Progenitor cell of endocrine pancreas (in vitro differentiated cells): ENCODE measurements at regions not wholly inside any gene's neighbourhood (a gene's known extent, or its start where the extent isn't known, plus 50 kb on each side); places are given as distances from the start of the nearest gene placed in this dataset.
"Not testable (repeated sequence)": the region's sequence is repeated elsewhere in the genome, so short reads cannot be mapped to it uniquely, and the experiment has no call there.

Source experiments
- DNase-seq: peaks from one replicate; pipeline ENCODE4 v3.0.0; 2021; ENCODE audit warnings: low spot score; ENCODE audit not compliant: unreplicated experiment
- H3K27ac Mint-ChIP-seq: 2 replicates; pipeline ENCODE4 v1.8.0; 2021; ENCODE audit warnings: mild to moderate bottlenecking, moderate library complexity, mixed read lengths
- H3K27me3 Mint-ChIP-seq: 2 replicates; pipeline ENCODE4 v1.8.0; 2021; ENCODE audit warnings: mixed read lengths
- H3K36me3 Mint-ChIP-seq: 2 replicates; pipeline ENCODE4 v1.8.0; 2022; ENCODE audit warnings: mixed read lengths; ENCODE audit not compliant: insufficient read depth
- H3K4me1 Mint-ChIP-seq: 2 replicates; pipeline ENCODE4 v1.8.0; 2021; ENCODE audit warnings: low read depth, mixed read lengths
- H3K4me3 Mint-ChIP-seq: 2 replicates; pipeline ENCODE4 v1.8.0; 2021; ENCODE audit warnings: low read depth, mild to moderate bottlenecking, moderate library complexity, mixed read lengths
- H3K9me3 Mint-ChIP-seq: 2 replicates; pipeline ENCODE4 v1.8.0; 2021; ENCODE audit warnings: low read depth, mixed read lengths
- TF ChIP-seq, protein P1 (sequence below): fragments of 200-600 bp; sonication (generic); IDR thresholded peaks from one replicate; pipeline ENCODE4 v1.5.0; 2021; ENCODE audit warnings: antibody characterized with exemption, mild to moderate bottlenecking; ENCODE audit not compliant: unreplicated experiment

DNA sequence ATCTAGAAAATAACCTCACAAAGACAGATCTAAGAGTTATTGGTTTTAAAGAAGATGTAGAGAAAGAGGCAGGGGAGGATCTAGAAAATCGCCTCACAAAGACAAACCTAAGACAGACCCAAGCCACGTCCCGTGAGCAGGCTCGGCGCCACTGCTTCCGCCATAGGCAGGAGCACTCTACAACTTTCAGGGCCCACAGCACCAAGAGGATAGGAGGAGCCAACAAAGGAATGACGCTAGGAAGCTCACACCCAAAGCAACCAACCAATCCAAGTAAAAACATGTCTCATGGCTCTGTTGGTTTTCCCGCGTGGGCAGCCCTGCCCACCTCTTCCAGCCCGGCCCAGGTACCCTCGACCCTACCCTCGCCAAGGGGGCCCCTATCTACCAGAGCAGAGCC, 4167.4 kb upstream of the OR11H1 start:
- no peak for DNase-seq
- Mint-ChIP-seq H3K4me3 (no peak overlapping the region), H3K36me3 (peaks cover 4% of the 10 kb centered on the region), H3K9me3 (peaks cover 71% of the 10 kb centered on the region), H3K4me1 (no peaks in the 10 kb centered on the region), H3K27me3 (no peaks in the 10 kb centered on the region), H3K27ac (no peak overlapping the region)
- TF ChIP-seq, protein P1, sequence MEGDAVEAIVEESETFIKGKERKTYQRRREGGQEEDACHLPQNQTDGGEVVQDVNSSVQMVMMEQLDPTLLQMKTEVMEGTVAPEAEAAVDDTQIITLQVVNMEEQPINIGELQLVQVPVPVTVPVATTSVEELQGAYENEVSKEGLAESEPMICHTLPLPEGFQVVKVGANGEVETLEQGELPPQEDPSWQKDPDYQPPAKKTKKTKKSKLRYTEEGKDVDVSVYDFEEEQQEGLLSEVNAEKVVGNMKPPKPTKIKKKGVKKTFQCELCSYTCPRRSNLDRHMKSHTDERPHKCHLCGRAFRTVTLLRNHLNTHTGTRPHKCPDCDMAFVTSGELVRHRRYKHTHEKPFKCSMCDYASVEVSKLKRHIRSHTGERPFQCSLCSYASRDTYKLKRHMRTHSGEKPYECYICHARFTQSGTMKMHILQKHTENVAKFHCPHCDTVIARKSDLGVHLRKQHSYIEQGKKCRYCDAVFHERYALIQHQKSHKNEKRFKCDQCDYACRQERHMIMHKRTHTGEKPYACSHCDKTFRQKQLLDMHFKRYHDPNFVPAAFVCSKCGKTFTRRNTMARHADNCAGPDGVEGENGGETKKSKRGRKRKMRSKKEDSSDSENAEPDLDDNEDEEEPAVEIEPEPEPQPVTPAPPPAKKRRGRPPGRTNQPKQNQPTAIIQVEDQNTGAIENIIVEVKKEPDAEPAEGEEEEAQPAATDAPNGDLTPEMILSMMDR: no peak

DNA sequence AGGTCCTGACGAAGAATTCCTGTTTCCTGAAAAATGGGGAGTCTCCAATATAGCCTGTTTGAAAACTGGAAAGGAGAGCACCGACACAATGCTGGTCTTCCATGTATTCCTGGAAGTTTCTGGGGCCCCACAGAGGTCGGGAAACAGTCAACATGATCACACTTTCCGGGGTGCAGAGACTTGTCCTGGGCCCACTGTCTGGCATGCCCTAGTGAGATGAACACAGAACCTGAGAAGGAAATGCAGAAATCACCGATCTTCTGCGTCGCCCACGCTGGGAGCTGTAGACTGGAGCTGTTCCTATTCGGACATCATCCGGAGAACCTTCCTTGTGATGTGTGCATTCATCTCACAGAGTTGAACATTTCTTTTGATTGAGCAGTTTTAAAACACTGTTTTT, 4166.5 kb upstream of the OR11H1 start:
- peaks cover 74% of the 10 kb centered on the region for H3K9me3 Mint-ChIP-seq
- not testable (repeated sequence) for H3K27me3 Mint-ChIP-seq, H3K4me1 Mint-ChIP-seq, H3K4me3 Mint-ChIP-seq, H3K36me3 Mint-ChIP-seq, DNase-seq, H3K27ac Mint-ChIP-seq

DNA sequence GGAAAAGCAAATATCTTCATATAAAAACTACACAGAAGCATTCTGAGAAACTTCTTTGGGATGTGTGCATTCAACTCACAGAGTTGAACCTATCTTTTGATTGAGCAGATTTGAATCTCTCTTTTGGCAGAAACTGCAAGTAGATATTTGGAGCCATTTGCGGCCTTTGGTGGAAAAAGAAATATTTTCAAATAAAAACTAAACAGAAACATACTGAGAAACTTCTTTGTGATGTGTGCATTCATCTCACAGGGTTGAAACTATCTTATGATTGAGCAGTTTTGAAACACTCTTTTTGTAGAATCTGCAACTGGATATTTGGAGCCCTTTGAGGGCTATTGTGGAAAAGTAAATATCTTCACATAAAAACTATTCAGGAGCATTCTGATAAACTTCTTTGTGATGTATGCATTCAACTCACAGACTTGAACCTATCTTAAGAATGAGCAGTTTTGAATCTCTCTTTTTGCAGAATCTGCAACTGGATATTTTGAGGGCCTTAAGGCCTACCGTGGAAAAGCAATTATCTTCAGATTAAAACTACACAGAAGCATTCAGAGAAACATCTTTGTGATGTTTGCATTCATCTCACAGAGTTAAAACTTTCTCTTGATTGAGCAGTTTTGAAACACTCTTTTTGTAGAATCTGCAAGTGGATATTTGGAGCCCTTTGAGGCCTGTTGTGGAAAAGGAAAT, 4158.2 kb upstream of the OR11H1 start:
- not testable (repeated sequence) for H3K27ac Mint-ChIP-seq, H3K4me1 Mint-ChIP-seq, DNase-seq, H3K27me3 Mint-ChIP-seq, H3K4me3 Mint-ChIP-seq, H3K36me3 Mint-ChIP-seq
- peaks cover 64% of the 10 kb centered on the region for H3K9me3 Mint-ChIP-seq

DNA sequence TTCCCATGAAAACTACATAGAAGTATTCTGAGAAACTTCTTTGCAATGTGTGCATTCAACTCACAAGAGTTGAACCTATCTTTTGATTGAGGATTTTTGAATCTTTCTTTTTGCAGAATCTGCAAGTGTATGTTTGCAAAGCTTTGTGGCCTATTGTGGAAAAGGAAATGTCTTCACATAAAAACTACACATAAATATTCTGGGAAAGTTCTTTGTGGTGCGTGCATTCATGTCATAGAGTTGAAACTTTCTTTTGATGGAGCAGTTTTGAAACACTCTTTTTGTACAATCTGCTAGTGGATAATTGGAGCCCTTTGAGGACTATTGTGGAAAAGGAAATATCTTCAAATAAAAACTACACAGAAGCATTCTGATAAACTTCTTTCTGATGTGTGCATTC, 4157.7 kb upstream of the OR11H1 start:
- not testable (repeated sequence) for H3K27ac Mint-ChIP-seq, H3K4me3 Mint-ChIP-seq, H3K36me3 Mint-ChIP-seq, H3K4me1 Mint-ChIP-seq, DNase-seq, H3K27me3 Mint-ChIP-seq
- H3K9me3 Mint-ChIP-seq: peaks cover 70% of the 10 kb centered on the region
